Neural cell (in vitro differentiated cells): ENCODE measurements at regions not wholly inside any gene's neighbourhood (a gene's known extent, or its start where the extent isn't known, plus 50 kb on each side); places are given as distances from the start of the nearest gene placed in this dataset.
"Not testable (repeated sequence)": the region's sequence is repeated elsewhere in the genome, so short reads cannot be mapped to it uniquely, and the experiment has no call there.

Source experiments
- H2AFZ ChIP-seq: fragments of 200-600, 300-800 bp; sonication (generic), shearing (Covaris generic); 2 replicates; pipeline ENCODE4 v1.6.0; 2014; ENCODE audit warnings: low read depth, mild to moderate bottlenecking, antibody characterized with exemption, low read length, moderate library complexity
- H3F3A ChIP-seq: fragments of 200-600 bp; shearing (Covaris generic); 2 replicates; pipeline ENCODE4 v1.6.1; 2016; ENCODE audit warnings: mild to moderate bottlenecking, moderate library complexity, mixed read lengths, antibody characterized with exemption, low read length; ENCODE audit not compliant: insufficient read depth, poor library complexity, severe bottlenecking
- H3K27ac ChIP-seq: fragments of 200-600, 300-800 bp; sonication (generic), shearing (Covaris generic); 2 replicates; pipeline ENCODE4 v1.5.1; 2014; ENCODE audit warnings: mild to moderate bottlenecking, low read length, moderate library complexity
- H3K27me3 ChIP-seq: fragments of 300-800, 200-600 bp; sonication (generic), shearing (Covaris generic); 2 replicates; pipeline ENCODE4 v1.6.0; 2014; ENCODE audit warnings: mild to moderate bottlenecking, low read depth, low read length, moderate library complexity; ENCODE audit not compliant: insufficient read depth
- H3K36me3 ChIP-seq: fragments of 300-800, 200-600 bp; sonication (generic), shearing (Covaris generic); 2 replicates; pipeline ENCODE4 v1.5.1; 2014; ENCODE audit warnings: mild to moderate bottlenecking, antibody characterized with exemption, low read length, moderate library complexity; ENCODE audit not compliant: insufficient read depth
- H3K4me2 ChIP-seq: fragments of 300-800, 200-600 bp; sonication (generic), shearing (Covaris generic); 2 replicates; pipeline ENCODE4 v1.6.0; 2014; ENCODE audit warnings: mild to moderate bottlenecking, low read length
- H3K4me3 ChIP-seq: fragments of 300-800, 200-600 bp; sonication (generic), shearing (Covaris generic); 2 replicates; pipeline ENCODE4 v1.5.1; 2014; ENCODE audit warnings: mild to moderate bottlenecking, low read length, moderate library complexity
- H3K79me2 ChIP-seq: fragments of 200-600 bp; shearing (Covaris generic); replicated peaks from 2 replicates; pipeline ENCODE4 v1.6.0; 2014; ENCODE audit warnings: mild to moderate bottlenecking, low read length, moderate library complexity; ENCODE audit not compliant: insufficient read depth
- H3K9ac ChIP-seq: fragments of 300-800, 200-600 bp; sonication (generic), shearing (Covaris generic); 2 replicates; pipeline ENCODE4 v1.6.1; 2016; ENCODE audit warnings: mild to moderate bottlenecking, low read length, mixed read lengths
- H3K9me2 ChIP-seq: fragments of 200-600 bp; shearing (Covaris generic); 2 replicates; pipeline ENCODE4 v1.6.1; 2016; ENCODE audit warnings: mild to moderate bottlenecking, low read length, mixed read lengths; ENCODE audit not compliant: insufficient read depth
- H3K9me3 ChIP-seq: fragments of 200-600, 300-800 bp; sonication (generic), shearing (Covaris generic); 2 replicates; pipeline ENCODE4 v1.6.1; 2016; ENCODE audit warnings: mild to moderate bottlenecking, mixed run types, low read length, moderate library complexity, mixed read lengths
- H4K20me1 ChIP-seq: fragments of 200-600 bp; shearing (Covaris generic); 2 replicates; pipeline ENCODE4 v1.6.1; 2016; ENCODE audit warnings: mild to moderate bottlenecking, mixed run types; ENCODE audit not compliant: insufficient read depth
- EP300 ChIP-seq: fragments of 450-650 bp; conservative IDR thresholded peaks from 2 replicates; pipeline ENCODE4 v1.6.1; 2014; ENCODE audit warnings: antibody characterized with exemption, mild to moderate bottlenecking, moderate library complexity; ENCODE audit not compliant: poor library complexity, severe bottlenecking

GRCh38 chrX:98897191-98897590 lies 1512.9 kb downstream of the PCDH19 start:
- Histone ChIP-seq H3F3A (no peaks in the 10 kb centered on the region), H3K79me2 (no peaks in the 10 kb centered on the region), H4K20me1 (no peaks in the 10 kb centered on the region), H3K9ac (no peak overlapping the region), H3K27ac (no peak overlapping the region), H3K9me3 (no peaks in the 10 kb centered on the region), H3K4me3 (no peak overlapping the region), H3K36me3 (no peaks in the 10 kb centered on the region), H2AFZ (no peak overlapping the region), H3K9me2 (no peaks in the 10 kb centered on the region), H3K4me2 (no peak overlapping the region), H3K27me3 (no peaks in the 10 kb centered on the region)
- TF ChIP-seq EP300, result no peak

GRCh38 chrX:98850639-98851038 lies 1559.4 kb downstream of the PCDH19 start:
- not testable (repeated sequence) for H3K36me3 ChIP-seq, H3K9me3 ChIP-seq, H3K9me2 ChIP-seq, H3K27me3 ChIP-seq, H3K9ac ChIP-seq, H3K4me3 ChIP-seq, H3K79me2 ChIP-seq, H3K4me2 ChIP-seq, H3K27ac ChIP-seq, H3F3A ChIP-seq, H2AFZ ChIP-seq, H4K20me1 ChIP-seq
